PFSK-1 (cell line): ENCODE measurements at regions not wholly inside any gene's neighbourhood (a gene's known extent, or its start where the extent isn't known, plus 50 kb on each side); places are given as distances from the start of the nearest gene placed in this dataset.

Experiments
- POLR2AphosphoS5 ChIP-seq: IDR thresholded peaks from 2 replicates; pipeline ENCODE4 v1.6.1; 2012; ENCODE audit warnings: low read depth, mild to moderate bottlenecking, control low read depth, low read length, moderate library complexity
- REST ChIP-seq, 2 experiments: IDR thresholded peaks; 2 replicates each; pipeline versions ENCODE4 v1.6.1 to v1.8.0; 2011 to 2012; ENCODE audit warnings: low read depth in 2 of 2, low read length in 2 of 2, control low read depth in 1 of 2, inconsistent platforms in 1 of 2, mild to moderate bottlenecking in 1 of 2, moderate library complexity in 1 of 2; ENCODE audit not compliant: insufficient read depth in 1 of 2
- SIN3A ChIP-seq: IDR thresholded peaks from 2 replicates; pipeline ENCODE4 v1.6.1; 2012; ENCODE audit warnings: mild to moderate bottlenecking, low read length, moderate library complexity, borderline replicate concordance; ENCODE audit not compliant: insufficient read depth
- TAF1 ChIP-seq: IDR thresholded peaks from 2 replicates; pipeline ENCODE4 v1.6.1; 2012; ENCODE audit warnings: low read length, control low read depth, borderline replicate concordance; ENCODE audit not compliant: insufficient read depth

- no peak for TF ChIP-seq POLR2AphosphoS5
- TF ChIP-seq TAF1 = no peak
- no peak for TF ChIP-seq REST (IDR thresholded peaks at IDR 0.05; ENCODE audit: insufficient read depth in 1 of 2, low read depth in 2 of 2, low read length in 2 of 2)
- no peak for TF ChIP-seq SIN3A
Observed at GRCh38 chr12:105622220-105622619, 291.7 kb downstream of the C12orf75 start.
